Right lobe of liver (tissue), 4 donors: ENCODE measurements at regions not wholly inside any gene's neighbourhood (a gene's known extent, or its start where the extent isn't known, plus 50 kb on each side); places are given as distances from the start of the nearest gene placed in this dataset.

Experiments
- CTCF ChIP-seq, 4 donors: fragments of 200-600 bp in 3 of 4; fragments of 450-650 bp in 1 of 4; IDR thresholded peaks; one replicate each; pipeline versions ENCODE4 v1.5.1 to v1.8.0; 2016 to 2022; ENCODE audit warnings: antibody characterized with exemption in 4 of 4, mild to moderate bottlenecking in 2 of 4
- POLR2A ChIP-seq: fragments of 450-650 bp; IDR thresholded peaks from one replicate; pipeline ENCODE4 v1.6.1; 2017; ENCODE audit warnings: antibody characterized with exemption, mild to moderate bottlenecking
- donor health status: DM: no; HTN: no; CAD: no.
- donor health status: DM: no; HTN: no; CAD: no.
- donor health status: DM: no; HTN: yes; CAD: no.

- TF ChIP-seq CTCF (IDR thresholded peaks at IDR 0.05) (no peak), POLR2A (no peak)
Observed at GRCh38 chr4:126715067-126715466, 917.7 kb upstream of the INTU start.
